ENCODE measurements at regions not wholly inside any gene's neighbourhood (a gene's known extent, or its start where the extent isn't known, plus 50 kb on each side); places are given as distances from the start of the nearest gene placed in this dataset.

DNA sequence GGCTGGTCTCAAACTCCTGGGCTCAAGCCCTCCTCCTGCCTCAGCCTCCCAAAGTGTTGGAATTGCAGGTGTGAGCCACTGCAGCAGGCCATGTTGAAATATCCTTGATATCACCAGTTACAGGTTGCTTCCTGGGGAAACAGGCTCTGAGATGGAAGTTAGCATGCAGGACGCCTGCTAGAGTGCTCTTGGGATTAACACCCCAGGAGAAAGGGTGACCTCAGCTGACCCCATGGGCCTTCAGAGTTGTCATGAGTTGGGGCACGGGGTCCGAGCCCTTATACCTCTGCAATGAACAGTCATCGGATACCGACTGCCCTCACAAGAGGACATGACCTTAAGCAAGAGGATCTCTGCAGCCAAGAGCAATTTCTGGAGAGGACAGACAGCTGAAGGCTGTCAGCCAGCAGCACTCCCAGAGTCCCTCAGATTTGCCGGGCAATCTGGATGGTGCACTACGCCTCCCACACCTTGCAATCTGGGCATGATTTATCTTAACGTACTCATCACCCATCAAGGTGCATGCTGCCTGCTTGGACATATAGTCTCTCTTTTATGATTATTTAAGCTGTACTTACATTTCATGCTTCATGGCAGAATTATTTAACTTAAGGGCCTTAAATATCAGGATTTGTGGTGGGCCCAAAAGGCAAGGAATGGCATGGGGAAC lies 134.6 kb downstream of the ADSS2 start:
- TF ChIP-seq, protein P1, sequence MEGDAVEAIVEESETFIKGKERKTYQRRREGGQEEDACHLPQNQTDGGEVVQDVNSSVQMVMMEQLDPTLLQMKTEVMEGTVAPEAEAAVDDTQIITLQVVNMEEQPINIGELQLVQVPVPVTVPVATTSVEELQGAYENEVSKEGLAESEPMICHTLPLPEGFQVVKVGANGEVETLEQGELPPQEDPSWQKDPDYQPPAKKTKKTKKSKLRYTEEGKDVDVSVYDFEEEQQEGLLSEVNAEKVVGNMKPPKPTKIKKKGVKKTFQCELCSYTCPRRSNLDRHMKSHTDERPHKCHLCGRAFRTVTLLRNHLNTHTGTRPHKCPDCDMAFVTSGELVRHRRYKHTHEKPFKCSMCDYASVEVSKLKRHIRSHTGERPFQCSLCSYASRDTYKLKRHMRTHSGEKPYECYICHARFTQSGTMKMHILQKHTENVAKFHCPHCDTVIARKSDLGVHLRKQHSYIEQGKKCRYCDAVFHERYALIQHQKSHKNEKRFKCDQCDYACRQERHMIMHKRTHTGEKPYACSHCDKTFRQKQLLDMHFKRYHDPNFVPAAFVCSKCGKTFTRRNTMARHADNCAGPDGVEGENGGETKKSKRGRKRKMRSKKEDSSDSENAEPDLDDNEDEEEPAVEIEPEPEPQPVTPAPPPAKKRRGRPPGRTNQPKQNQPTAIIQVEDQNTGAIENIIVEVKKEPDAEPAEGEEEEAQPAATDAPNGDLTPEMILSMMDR (IDR thresholded peaks at IDR 0.05): no peak
- TF ChIP-seq POLR2A (IDR thresholded peaks at IDR 0.05): no peak
